HL-60 (cell line): ENCODE measurements at regions not wholly inside any gene's neighbourhood (a gene's known extent, or its start where the extent isn't known, plus 50 kb on each side); places are given as distances from the start of the nearest gene placed in this dataset.

Source experiments
- DNase-seq, 2 experiments: peaks; one replicate each; pipeline ENCODE4 v3.0.0-alpha.2; 2010 to 2020; ENCODE audit warnings: low read depth in 1 of 2, low spot score in 1 of 2
- H3K27ac ChIP-seq: fragments of 250-450 bp; sonication (Bioruptor Pico); replicated peaks from 2 replicates; pipeline ENCODE4 v1.5.1; 2020; ENCODE audit warnings: mild to moderate bottlenecking, moderate library complexity
- H3K27me3 ChIP-seq: fragments of 250-450 bp; sonication (Bioruptor Pico); 2 replicates; pipeline ENCODE4 v1.5.1; 2021; ENCODE audit warnings: mild to moderate bottlenecking, moderate library complexity; ENCODE audit not compliant: insufficient read depth, poor library complexity, severe bottlenecking
- H3K4me3 ChIP-seq: replicated peaks from 2 replicates; pipeline ENCODE4 v1.5.1; 2011; ENCODE audit warnings: mild to moderate bottlenecking, control low read depth, low read length; ENCODE audit not compliant: insufficient read depth
- CTCF ChIP-seq: IDR thresholded peaks from one replicate; pipeline ENCODE4 v1.5.1; 2011; ENCODE audit warnings: low read length, control low read depth, inconsistent platforms; ENCODE audit not compliant: insufficient read depth
- GABPA ChIP-seq: IDR thresholded peaks from 2 replicates; pipeline ENCODE4 v1.6.1; 2012; ENCODE audit warnings: low read depth
- POLR2AphosphoS5 ChIP-seq: IDR thresholded peaks from 2 replicates; pipeline ENCODE4 v1.6.1; 2012; ENCODE audit warnings: low read depth
- REST ChIP-seq: IDR thresholded peaks from 2 replicates; pipeline ENCODE4 v1.6.1; 2012; ENCODE audit warnings: low read depth; ENCODE audit not compliant: insufficient replicate concordance
- SPI1 ChIP-seq: IDR thresholded peaks from 2 replicates; pipeline ENCODE4 v1.6.1; 2012; ENCODE audit warnings: low read depth, mild to moderate bottlenecking, borderline replicate concordance

- no peak for DNase-seq
- Histone ChIP-seq H3K27me3 (no peaks in the 10 kb centered on the region), H3K4me3 (no peak overlapping the region), H3K27ac (no peak overlapping the region)
- TF ChIP-seq CTCF (no peak), REST (no peak), GABPA (no peak), POLR2AphosphoS5 (no peak), SPI1 (no peak)
These were observed 552.0 kb upstream of the KLF4 start for GRCh38 chr9:108041551-108041950.

GRCh38 chr9:108040783-108041182 is 551.2 kb upstream of the KLF4 start:
- no peak overlapping the region for H3K4me3 ChIP-seq
- no peaks in the 10 kb centered on the region for H3K27me3 ChIP-seq
- no peak for DNase-seq
- no peak for TF ChIP-seq REST
- no peak for TF ChIP-seq POLR2AphosphoS5
- TF ChIP-seq CTCF = no peak
- TF ChIP-seq GABPA = no peak
- TF ChIP-seq SPI1 = no peak
- no peak overlapping the region for H3K27ac ChIP-seq

GRCh38 chr9:108039493-108039892 is 549.9 kb upstream of the KLF4 start:
- no peak overlapping the region for H3K27ac ChIP-seq
- H3K27me3 ChIP-seq = no peaks in the 10 kb centered on the region
- DNase-seq = no peak
- TF ChIP-seq POLR2AphosphoS5 (no peak), REST (no peak), SPI1 (no peak), CTCF (no peak), GABPA (no peak)
- H3K4me3 ChIP-seq = no peak overlapping the region
